HG02759 (cell line): ENCODE measurements at regions not wholly inside any gene's neighbourhood (a gene's known extent, or its start where the extent isn't known, plus 50 kb on each side); places are given as distances from the start of the nearest gene placed in this dataset.

ENCODE experiments used
- ATAC-seq: cut with Tn5 transposase; IDR thresholded peaks from one replicate; pipeline ENCODE4 v1.9.1; 2021; ENCODE audit warnings: mild to moderate bottlenecking, moderate library complexity; ENCODE audit not compliant: unreplicated experiment

DNA sequence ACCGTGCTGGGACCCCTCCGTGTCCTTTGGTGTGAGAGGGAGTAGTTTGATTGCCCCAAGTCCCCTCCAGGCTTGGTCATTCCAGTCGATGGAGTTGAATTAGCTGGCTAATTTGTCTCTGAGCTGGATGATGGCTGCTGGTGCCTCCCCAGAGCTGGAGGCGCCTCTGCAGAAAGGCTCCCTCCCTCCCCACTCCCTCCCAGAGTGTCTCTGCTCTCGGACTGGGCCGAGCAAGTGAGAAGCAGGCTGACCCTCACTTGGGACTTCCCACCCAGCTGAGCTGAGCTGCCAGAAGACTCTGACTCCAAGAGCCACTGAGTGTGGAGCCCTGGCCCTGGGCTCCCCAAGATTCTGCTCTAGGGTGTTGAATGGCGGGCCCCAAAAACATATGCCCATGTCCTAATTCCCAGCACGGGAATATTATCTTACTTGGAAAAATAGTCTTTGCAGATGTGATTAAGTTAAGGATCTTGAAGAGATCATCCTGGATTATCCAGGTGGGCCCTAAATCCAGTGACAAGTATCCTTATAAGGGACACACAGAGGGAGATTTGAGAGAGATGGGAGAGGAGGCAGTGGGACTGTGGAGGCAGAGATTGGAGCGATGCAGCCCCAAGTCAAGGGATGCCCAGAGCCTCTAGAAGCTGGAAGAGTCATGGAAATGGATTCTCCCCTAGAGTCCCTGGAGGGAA, 60.7 kb upstream of the TLE3 start:
- no peak for ATAC-seq

DNA sequence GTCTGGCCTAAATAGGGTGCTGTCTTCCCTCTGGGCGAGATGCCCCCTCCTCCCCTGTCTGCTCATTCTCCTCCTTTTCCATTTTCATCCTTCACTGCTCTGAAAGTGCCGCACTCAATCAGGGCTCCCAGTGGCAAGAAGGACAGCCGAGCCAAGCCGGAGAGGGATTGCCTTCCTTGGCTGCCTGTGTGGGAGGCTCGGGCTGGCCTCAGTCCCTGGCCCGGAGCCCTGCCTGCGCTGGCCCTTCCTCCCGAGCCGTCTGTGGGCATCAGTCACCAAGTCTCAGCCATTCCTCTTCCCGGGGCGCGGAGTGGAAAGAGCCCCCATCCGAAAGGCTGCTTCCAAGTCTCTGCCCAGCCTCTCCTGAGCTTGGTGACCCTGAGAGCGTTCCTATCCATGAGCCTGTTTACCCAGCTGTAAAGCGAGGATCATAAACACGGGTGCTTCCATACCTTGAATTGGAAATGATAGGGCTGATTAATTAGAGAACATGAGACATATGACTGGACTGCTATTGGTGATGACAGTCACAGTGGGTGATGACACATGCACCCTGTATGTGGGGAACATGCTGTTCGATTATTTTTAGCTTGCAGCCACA, 59.1 kb upstream of the TLE3 start:
- ATAC-seq = no peak

DNA sequence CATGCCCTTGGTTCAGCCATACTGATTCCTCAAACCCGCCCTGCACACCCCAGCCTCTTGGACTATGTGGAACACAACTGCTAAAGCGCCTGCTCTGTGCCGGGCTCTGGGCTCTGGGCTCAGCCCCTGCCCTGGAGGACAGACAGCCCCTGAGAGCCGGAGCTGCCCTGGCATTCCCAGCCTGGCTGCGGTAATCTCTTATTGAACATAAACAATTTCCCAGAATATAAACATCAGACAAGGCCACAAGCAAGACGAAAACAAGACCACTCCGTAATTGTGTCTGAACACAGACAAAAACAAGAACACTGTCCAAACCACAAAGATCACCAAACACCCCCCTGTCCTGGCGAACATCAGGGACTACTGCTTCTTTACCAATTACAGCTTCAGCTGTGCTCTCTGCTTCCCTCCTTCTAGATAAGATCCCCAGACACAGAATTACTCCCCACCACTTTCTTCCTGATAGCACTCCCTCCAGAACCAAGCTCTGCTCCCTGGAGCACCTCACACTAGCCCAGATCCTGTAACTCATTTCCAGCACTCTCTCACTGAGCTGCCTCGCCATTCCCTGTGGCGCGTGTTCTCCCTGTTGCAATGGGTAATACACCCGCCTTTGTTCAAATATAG, 57.1 kb upstream of the TLE3 start:
- ATAC-seq = no peak

DNA sequence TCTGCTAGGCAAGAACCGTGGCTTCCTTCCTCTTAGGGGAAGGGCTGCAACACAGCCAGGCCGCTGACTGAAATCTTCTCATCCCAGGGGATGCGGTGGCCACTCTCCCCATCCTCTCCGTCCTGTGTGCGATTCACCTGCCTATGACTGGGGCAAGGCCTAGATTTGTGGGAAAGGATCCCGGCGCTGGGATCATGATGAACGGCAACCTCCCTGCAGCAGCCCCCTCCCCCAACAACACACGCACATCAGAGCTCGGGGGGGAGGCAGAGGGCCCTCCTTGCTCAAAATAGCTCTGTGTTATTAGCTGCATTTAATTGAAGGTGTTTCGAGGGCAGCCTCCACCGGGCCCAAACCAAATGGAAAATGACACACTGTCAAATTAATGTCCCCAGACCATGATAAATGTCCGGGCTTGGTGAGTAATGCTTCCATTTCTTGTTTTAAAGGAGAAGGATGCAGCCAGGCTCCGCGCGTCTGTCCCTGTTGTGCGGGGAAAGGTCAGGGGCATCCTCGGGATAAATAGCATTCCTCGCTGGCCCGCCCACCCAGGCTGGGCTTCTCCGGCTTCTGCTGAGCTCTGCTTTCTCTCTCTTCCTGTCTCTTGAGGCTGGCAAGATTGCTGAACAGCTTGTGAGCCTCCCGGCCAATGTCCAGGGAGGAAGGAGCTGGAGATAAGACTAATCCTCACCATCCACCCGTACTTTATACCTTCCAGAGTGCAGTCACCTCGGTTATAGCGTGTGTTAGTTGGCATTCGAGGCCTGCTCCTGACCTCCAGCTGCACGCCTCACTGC, 56.4 kb upstream of the TLE3 start:
- ATAC-seq = no peak

DNA sequence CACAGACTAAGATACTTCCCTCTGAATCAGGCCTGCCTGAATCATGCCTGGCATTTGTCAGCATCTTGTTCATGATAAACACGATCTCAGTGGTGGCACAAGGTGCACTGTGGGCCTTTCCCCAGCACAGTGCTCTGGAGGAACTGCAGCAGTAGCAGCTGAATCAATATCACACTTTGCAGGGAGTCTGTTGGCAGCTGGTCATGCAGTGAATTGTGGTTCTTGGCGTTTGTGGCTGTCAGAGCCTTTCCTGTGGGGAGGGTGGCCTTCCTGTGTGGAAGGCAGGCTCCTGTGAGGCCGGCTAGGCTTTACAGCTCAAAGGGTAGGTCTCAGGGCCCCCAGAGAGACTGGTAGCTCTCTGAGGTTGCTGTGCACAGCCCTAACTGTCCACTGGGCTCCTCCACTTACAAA, 54.4 kb upstream of the TLE3 start:
- no peak for ATAC-seq

DNA sequence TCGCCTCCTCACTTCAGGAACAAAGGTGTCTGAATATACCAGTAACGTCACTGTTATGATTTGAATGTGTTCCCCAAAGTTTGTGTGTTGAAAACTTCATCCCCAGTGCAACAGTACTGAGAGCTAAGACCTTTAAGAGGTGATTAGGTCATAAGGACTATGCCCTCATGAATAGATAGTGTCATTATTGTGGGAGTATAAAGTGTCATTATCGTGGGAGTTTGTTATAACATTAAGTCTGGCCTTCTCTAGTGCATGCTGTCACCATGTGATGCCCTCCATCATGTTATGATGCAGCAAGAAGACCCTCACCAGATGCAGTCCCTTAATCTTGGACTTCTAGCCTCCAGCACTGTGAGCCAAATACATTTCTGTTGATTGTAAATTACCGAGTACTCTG, 53.7 kb upstream of the TLE3 start:
- no peak for ATAC-seq

DNA sequence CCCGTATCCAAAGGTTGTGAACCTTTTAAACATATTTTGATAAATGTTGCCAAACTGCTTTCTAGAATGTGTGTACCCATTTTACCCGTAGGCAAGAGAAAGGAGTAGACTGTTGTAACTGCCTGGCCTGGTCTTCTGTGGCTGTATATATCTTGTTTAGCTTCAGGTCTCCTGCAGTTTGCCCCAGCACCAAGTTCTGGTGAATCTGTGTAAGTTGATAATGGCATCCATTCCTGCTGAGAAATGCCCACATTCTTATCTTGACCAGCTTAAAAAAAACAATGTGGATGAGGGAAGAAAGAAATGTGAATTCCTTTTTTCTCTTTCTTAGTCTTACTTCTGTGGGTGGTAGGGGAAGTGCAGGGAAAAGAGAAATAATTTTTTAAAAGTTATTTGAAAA, 53.3 kb upstream of the TLE3 start:
- ATAC-seq = no peak

DNA sequence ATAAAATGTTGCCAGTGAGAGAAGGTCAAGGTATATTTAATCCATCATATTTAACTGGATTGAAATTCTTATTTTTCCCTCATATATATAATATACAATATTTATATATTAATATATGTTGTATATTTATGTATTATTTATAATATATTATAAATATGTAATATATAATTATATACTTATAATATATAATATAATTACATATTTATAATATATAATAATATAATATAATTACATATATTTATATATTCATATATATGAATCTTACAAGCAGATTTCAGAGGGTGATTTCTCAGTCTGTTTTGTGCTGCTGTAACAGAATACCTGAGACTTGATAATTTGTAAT, 52.7 kb upstream of the TLE3 start:
- no peak for ATAC-seq

DNA sequence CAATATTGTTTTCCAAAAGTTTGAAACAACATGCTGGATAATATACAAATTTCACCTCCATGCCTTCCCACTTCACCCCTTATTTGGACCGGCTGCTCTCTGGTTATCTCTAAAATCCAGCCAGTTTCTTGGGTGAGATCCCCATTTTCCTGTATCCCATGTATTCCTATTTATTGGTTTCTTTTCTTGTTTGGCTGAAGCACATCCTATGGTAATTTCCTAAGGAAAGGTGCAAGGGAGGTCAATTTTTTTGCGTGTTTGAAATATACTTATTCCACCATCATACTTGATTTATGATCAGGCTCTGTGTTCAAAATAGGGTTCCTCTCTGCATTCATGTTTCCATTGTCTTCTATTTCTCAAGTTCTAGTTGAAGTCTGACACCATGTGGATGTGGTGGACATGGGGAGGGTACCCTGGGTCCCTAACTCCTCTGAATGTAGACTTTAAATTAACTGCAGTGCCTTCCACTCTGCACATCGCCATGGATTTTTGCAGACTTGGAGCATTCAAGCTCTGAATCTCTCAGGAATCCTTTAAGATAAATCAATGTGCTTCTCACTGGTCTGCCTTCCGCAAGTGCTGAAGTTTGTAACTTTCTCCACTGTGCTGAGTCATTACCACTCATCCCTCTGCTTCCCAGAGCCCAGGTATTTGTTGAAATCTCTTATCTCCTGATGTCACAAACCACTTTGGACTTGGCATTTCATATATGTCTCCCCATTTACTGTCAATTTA, 52.1 kb upstream of the TLE3 start:
- ATAC-seq = no peak

DNA sequence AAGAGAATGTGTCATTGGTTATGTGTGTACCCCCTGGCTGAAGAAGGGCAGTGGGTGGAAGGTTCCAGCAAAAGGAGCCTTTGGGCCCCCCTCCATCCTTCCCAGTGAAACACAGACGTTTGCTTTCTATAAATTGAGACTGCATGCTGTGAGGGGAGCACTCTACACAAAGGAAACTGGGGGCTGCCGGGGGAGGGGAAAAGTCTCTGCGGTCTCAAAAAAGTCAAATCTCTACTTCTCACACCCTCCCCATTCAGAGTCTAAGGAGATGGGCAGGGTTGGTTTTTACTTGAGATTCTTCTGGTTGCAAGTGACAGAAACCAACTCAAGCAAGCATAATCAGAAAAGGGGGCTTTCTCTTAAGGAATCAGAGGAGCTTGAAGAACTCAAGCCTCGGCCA, 50.1 kb upstream of the TLE3 start:
- ATAC-seq = no peak
